ENCODE measurements at regions not wholly inside any gene's neighbourhood (a gene's known extent, or its start where the extent isn't known, plus 50 kb on each side); places are given as distances from the start of the nearest gene placed in this dataset.
"Not testable (repeated sequence)": the region's sequence is repeated elsewhere in the genome, so short reads cannot be mapped to it uniquely, and the experiment has no call there.

- Histone ChIP-seq H3K9ac (ENCODE audit: insufficient read depth in 1 of 2, low read length in 2 of 2) (no peak overlapping the region), H3K27ac (ENCODE audit: low read depth in 1 of 2, low read length in 1 of 2) (no peak overlapping the region), H3K27me3 (ENCODE audit: control insufficient read depth in 3 of 3, insufficient read depth in 3 of 3, low read length in 2 of 3) (no peaks in the 10 kb centered on the region), H3K36me3 (ENCODE audit: control insufficient read depth in 4 of 4, insufficient read depth in 4 of 4, low read length in 4 of 4) (no peaks in the 10 kb centered on the region), H3K9me3 (ENCODE audit: control insufficient read depth in 4 of 4, insufficient read depth in 3 of 4, low read length in 3 of 4) (peaks cover 0 to 4% (median 0%) of the 10 kb centered on the region in 4 donors), H3K4me3 (no peak overlapping the region), H3K4me1 (ENCODE audit: control insufficient read depth in 5 of 5, insufficient read depth in 5 of 5, low read length in 5 of 5) (no peaks in the 10 kb centered on the region)
- DNase-seq (no peak), ATAC-seq (ENCODE audit: insufficient read depth, low FRiP score) (no peak)
- TF ChIP-seq CTCF (IDR thresholded peaks at IDR 0.05; ENCODE audit: control extremely low read depth, extremely low read depth) = no peak
- 81 to 93% methylated on average over 1 of the region's 1 CpG for WGBS, 2 donors
These were observed 72.0 kb upstream of the SMARCAD1 start for GRCh38 chr4:94135701-94136100.

GRCh38 chr4:94139931-94140612, 67.6 kb upstream of the SMARCAD1 start:
- ATAC-seq (ENCODE audit: insufficient read depth, low FRiP score) = no peak
- no peak overlapping the region for H3K27ac ChIP-seq (ENCODE audit: low read depth in 1 of 2, low read length in 1 of 2)
- H3K36me3 ChIP-seq (ENCODE audit: control insufficient read depth in 4 of 4, insufficient read depth in 4 of 4, low read length in 4 of 4) = no peaks in the 10 kb centered on the region
- peaks cover 0 to 4% (median 0%) of the 10 kb centered on the region in 4 donors for H3K9me3 ChIP-seq (ENCODE audit: control insufficient read depth in 4 of 4, insufficient read depth in 3 of 4, low read length in 3 of 4)
- no peak for TF ChIP-seq CTCF (IDR thresholded peaks at IDR 0.05; ENCODE audit: control extremely low read depth, extremely low read depth)
- DNase-seq = no peak
- WGBS, 2 donors = 89 to 90% methylated on average over 11 of the region's 11 CpGs
- no peak overlapping the region for H3K9ac ChIP-seq (ENCODE audit: insufficient read depth in 1 of 2, low read length in 2 of 2)
- no peaks in the 10 kb centered on the region for H3K27me3 ChIP-seq (ENCODE audit: control insufficient read depth in 3 of 3, insufficient read depth in 3 of 3, low read length in 2 of 3)
- H3K4me3 ChIP-seq = no peak overlapping the region
- H3K4me1 ChIP-seq (ENCODE audit: control insufficient read depth in 5 of 5, insufficient read depth in 5 of 5, low read length in 5 of 5) = no peaks in the 10 kb centered on the region

GRCh38 chr4:94141001-94141400, 66.7 kb upstream of the SMARCAD1 start:
- Histone ChIP-seq H3K36me3 (ENCODE audit: control insufficient read depth in 4 of 4, insufficient read depth in 4 of 4, low read length in 4 of 4) (no peaks in the 10 kb centered on the region), H3K27ac (ENCODE audit: low read depth in 1 of 2, low read length in 1 of 2) (no peak overlapping the region), H3K4me3 (no peak overlapping the region), H3K27me3 (ENCODE audit: control insufficient read depth in 3 of 3, insufficient read depth in 3 of 3, low read length in 2 of 3) (no peaks in the 10 kb centered on the region), H3K9me3 (ENCODE audit: control insufficient read depth in 4 of 4, insufficient read depth in 3 of 4, low read length in 3 of 4) (peaks cover 0 to 4% (median 0%) of the 10 kb centered on the region in 4 donors), H3K9ac (ENCODE audit: insufficient read depth in 1 of 2, low read length in 2 of 2) (no peak overlapping the region), H3K4me1 (ENCODE audit: control insufficient read depth in 5 of 5, insufficient read depth in 5 of 5, low read length in 5 of 5) (no peaks in the 10 kb centered on the region)
- no peak for DNase-seq
- TF ChIP-seq CTCF (IDR thresholded peaks at IDR 0.05; ENCODE audit: control extremely low read depth, extremely low read depth) = no peak
- ATAC-seq (ENCODE audit: insufficient read depth, low FRiP score) = no peak
- WGBS, 2 donors = 74 to 84% methylated on average over 2 of the region's 2 CpGs

DNA sequence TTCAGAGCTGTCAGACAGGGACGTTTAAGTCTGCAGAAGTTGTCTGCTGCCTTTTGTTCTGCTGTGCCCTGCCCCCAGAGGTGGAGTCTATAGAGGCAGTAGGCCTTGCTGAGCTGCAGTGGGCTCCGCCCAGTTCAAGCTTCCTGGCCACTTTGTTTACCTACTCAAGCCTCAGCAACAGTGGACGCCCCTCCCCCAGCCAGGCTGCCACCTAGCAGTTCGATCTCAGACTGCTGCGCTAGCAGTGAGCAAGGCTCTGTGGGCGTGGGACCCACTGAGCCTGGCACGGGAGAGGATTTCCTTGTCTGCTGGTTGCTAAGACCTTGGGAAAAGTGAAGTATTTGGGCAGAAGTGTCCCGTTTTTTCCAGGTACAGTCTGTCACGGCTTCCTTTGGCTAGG, 59.6 kb upstream of the SMARCAD1 start:
- 52 to 65% methylated on average over 9 of the region's 9 CpGs for WGBS, 2 donors
- peak in 2 of 3 donors; percentile 10 to 14 for DNase-seq

More for the DNA sequence above, 59.6 kb upstream of the SMARCAD1 start:
- not testable (repeated sequence) for H3K9ac ChIP-seq (ENCODE audit: insufficient read depth in 1 of 2, low read length in 2 of 2); H3K4me1 ChIP-seq (ENCODE audit: control insufficient read depth in 5 of 5, insufficient read depth in 5 of 5, low read length in 5 of 5); H3K27ac ChIP-seq (ENCODE audit: low read depth in 1 of 2, low read length in 1 of 2); H3K36me3 ChIP-seq (ENCODE audit: control insufficient read depth in 4 of 4, insufficient read depth in 4 of 4, low read length in 4 of 4); H3K4me3 ChIP-seq; H3K27me3 ChIP-seq (ENCODE audit: control insufficient read depth in 3 of 3, insufficient read depth in 3 of 3, low read length in 2 of 3); ATAC-seq (ENCODE audit: insufficient read depth, low FRiP score); H3K9me3 ChIP-seq (ENCODE audit: control insufficient read depth in 4 of 4, insufficient read depth in 3 of 4, low read length in 3 of 4)
